ENCODE measurements at regions not wholly inside any gene's neighbourhood (a gene's known extent, or its start where the extent isn't known, plus 50 kb on each side); places are given as distances from the start of the nearest gene placed in this dataset.

GRCh38 chr14:42173206-42173605 is 566.5 kb downstream of the LRFN5 start:
- TF ChIP-seq CTCF (IDR thresholded peaks at IDR 0.05) = no peak

GRCh38 chr14:42172304-42172703 is 565.6 kb downstream of the LRFN5 start:
- H3K4me1 Mint-ChIP-seq (ENCODE audit: low read depth) = no peaks in the 10 kb centered on the region
- no peak for TF ChIP-seq CTCF (IDR thresholded peaks at IDR 0.05)

More at GRCh38 chr14:42173206-42173605, 566.5 kb downstream of the LRFN5 start:
- no peak overlapping the region for H3K27ac Mint-ChIP-seq
- H3K4me3 Mint-ChIP-seq = no peak overlapping the region
- no peaks in the 10 kb centered on the region for H3K36me3 Mint-ChIP-seq (ENCODE audit: low read depth)
- H3K4me1 Mint-ChIP-seq (ENCODE audit: low read depth) = no peaks in the 10 kb centered on the region
- peaks cover 16% of the 10 kb centered on the region; the same call in 1 of the 2 replicates for H3K9me3 Mint-ChIP-seq
- no peak for DNase-seq
- H3K27me3 Mint-ChIP-seq (ENCODE audit: insufficient read depth) = no peaks in the 10 kb centered on the region

GRCh38 chr14:42163136-42163535 is 556.5 kb downstream of the LRFN5 start:
- H3K27ac Mint-ChIP-seq = no peak overlapping the region
- DNase-seq = no peak
- H3K9me3 Mint-ChIP-seq = peaks cover 17% of the 10 kb centered on the region; the same call in 1 of the 2 replicates
- no peaks in the 10 kb centered on the region for H3K4me1 Mint-ChIP-seq (ENCODE audit: low read depth)
- H3K27me3 Mint-ChIP-seq (ENCODE audit: insufficient read depth) = no peaks in the 10 kb centered on the region
- no peaks in the 10 kb centered on the region for H3K36me3 Mint-ChIP-seq (ENCODE audit: low read depth)
- TF ChIP-seq CTCF (IDR thresholded peaks at IDR 0.05) = no peak
- no peak overlapping the region for H3K4me3 Mint-ChIP-seq

More at GRCh38 chr14:42172304-42172703, 565.6 kb downstream of the LRFN5 start:
- DNase-seq = no peak
- no peaks in the 10 kb centered on the region for H3K36me3 Mint-ChIP-seq (ENCODE audit: low read depth)
- no peaks in the 10 kb centered on the region for H3K27me3 Mint-ChIP-seq (ENCODE audit: insufficient read depth)
- no peak overlapping the region for H3K27ac Mint-ChIP-seq
- peaks cover 16% of the 10 kb centered on the region; the same call in 1 of the 2 replicates for H3K9me3 Mint-ChIP-seq
- no peak overlapping the region for H3K4me3 Mint-ChIP-seq

- TF ChIP-seq CTCF (IDR thresholded peaks at IDR 0.05) = no peak
- Mint-ChIP-seq H3K27me3 (ENCODE audit: insufficient read depth) (no peaks in the 10 kb centered on the region), H3K27ac (no peak overlapping the region), H3K9me3 (peaks cover 6% of the 10 kb centered on the region; the same call in 1 of the 2 replicates), H3K36me3 (ENCODE audit: low read depth) (no peaks in the 10 kb centered on the region), H3K4me3 (no peak overlapping the region), H3K4me1 (ENCODE audit: low read depth) (no peaks in the 10 kb centered on the region)
- no peak for DNase-seq
Observed at GRCh38 chr14:42159138-42159537, 552.5 kb downstream of the LRFN5 start.

- no peaks in the 10 kb centered on the region for H3K36me3 Mint-ChIP-seq (ENCODE audit: low read depth)
- H3K4me1 Mint-ChIP-seq (ENCODE audit: low read depth) = no peaks in the 10 kb centered on the region; the same call in 1 of the 2 replicates
- peaks cover 6% of the 10 kb centered on the region; the same call in 1 of the 2 replicates for H3K9me3 Mint-ChIP-seq
- no peak overlapping the region for H3K27ac Mint-ChIP-seq
- no peak overlapping the region for H3K4me3 Mint-ChIP-seq
- no peak for TF ChIP-seq CTCF (IDR thresholded peaks at IDR 0.05)
- H3K27me3 Mint-ChIP-seq (ENCODE audit: insufficient read depth) = no peaks in the 10 kb centered on the region
- DNase-seq = no peak
Observed at GRCh38 chr14:42149609-42150261, 543.1 kb downstream of the LRFN5 start.

Measured in HFFc6 (cell line).